ENCODE measurements at regions not wholly inside any gene's neighbourhood (a gene's known extent, or its start where the extent isn't known, plus 50 kb on each side); places are given as distances from the start of the nearest gene placed in this dataset.

DNA sequence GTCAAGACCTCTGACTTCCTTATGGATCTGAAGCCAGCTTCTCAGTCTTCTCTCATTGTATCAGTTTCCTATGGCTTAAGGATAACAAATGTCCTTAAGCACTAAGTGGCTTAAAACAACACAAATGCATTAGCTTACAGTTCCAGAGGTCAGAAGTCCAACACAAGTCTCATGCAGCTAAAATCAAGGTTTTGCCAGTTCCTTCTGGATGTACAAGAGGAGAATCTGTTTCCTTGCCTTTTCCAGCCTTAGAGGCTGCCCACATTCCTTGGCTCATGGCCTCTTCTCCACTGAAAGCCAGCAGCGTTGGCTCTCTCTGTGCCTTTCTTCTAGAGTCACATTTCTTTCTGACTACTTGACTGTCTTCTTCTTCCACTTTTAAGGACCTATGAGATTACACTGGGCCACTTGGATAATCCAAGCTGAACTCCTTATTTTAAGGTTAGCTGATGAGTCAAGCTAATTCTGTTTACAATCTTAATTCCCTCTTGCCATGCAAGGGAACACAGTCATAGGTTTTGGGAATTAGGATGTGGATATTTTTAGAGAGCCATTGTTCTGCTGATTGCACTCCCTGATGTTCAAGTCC is 179.0 kb downstream of the BCAS1 start:
- TF ChIP-seq EGR1 (IDR thresholded peaks at IDR 0.05) (no peak), CEBPB (IDR thresholded peaks at IDR 0.05) (no peak), RAD21 (IDR thresholded peaks at IDR 0.05; ENCODE audit: low read depth) (no peak), TAF1 (IDR thresholded peaks at IDR 0.05; ENCODE audit: low read depth) (no peak), EP300 (IDR thresholded peaks at IDR 0.05; ENCODE audit: borderline replicate concordance) (no peak), YY1 (IDR thresholded peaks at IDR 0.05; ENCODE audit: low read depth) (no peak), CREB1 (IDR thresholded peaks at IDR 0.05; ENCODE audit: low read depth) (no peak)
- TF ChIP-seq, protein P1, sequence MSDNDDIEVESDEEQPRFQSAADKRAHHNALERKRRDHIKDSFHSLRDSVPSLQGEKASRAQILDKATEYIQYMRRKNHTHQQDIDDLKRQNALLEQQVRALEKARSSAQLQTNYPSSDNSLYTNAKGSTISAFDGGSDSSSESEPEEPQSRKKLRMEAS (IDR thresholded peaks at IDR 0.05): no peak
- TF ChIP-seq, protein P2, sequence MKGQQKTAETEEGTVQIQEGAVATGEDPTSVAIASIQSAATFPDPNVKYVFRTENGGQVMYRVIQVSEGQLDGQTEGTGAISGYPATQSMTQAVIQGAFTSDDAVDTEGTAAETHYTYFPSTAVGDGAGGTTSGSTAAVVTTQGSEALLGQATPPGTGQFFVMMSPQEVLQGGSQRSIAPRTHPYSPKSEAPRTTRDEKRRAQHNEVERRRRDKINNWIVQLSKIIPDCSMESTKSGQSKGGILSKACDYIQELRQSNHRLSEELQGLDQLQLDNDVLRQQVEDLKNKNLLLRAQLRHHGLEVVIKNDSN (IDR thresholded peaks at IDR 0.05): no peak
- TF ChIP-seq, protein P3, sequence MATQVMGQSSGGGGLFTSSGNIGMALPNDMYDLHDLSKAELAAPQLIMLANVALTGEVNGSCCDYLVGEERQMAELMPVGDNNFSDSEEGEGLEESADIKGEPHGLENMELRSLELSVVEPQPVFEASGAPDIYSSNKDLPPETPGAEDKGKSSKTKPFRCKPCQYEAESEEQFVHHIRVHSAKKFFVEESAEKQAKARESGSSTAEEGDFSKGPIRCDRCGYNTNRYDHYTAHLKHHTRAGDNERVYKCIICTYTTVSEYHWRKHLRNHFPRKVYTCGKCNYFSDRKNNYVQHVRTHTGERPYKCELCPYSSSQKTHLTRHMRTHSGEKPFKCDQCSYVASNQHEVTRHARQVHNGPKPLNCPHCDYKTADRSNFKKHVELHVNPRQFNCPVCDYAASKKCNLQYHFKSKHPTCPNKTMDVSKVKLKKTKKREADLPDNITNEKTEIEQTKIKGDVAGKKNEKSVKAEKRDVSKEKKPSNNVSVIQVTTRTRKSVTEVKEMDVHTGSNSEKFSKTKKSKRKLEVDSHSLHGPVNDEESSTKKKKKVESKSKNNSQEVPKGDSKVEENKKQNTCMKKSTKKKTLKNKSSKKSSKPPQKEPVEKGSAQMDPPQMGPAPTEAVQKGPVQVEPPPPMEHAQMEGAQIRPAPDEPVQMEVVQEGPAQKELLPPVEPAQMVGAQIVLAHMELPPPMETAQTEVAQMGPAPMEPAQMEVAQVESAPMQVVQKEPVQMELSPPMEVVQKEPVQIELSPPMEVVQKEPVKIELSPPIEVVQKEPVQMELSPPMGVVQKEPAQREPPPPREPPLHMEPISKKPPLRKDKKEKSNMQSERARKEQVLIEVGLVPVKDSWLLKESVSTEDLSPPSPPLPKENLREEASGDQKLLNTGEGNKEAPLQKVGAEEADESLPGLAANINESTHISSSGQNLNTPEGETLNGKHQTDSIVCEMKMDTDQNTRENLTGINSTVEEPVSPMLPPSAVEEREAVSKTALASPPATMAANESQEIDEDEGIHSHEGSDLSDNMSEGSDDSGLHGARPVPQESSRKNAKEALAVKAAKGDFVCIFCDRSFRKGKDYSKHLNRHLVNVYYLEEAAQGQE (IDR thresholded peaks at IDR 0.05; ENCODE audit: low read depth): no peak

Data from Ishikawa (cell line).